ENCODE measurements at regions not wholly inside any gene's neighbourhood (a gene's known extent, or its start where the extent isn't known, plus 50 kb on each side); places are given as distances from the start of the nearest gene placed in this dataset.

- Histone ChIP-seq H3K4me2 (no peak overlapping the region), H3K4me1 (peaks cover 13% of the 10 kb centered on the region), H3K36me3 (no peaks in the 10 kb centered on the region), H3K79me2 (ENCODE audit: low read depth) (no peaks in the 10 kb centered on the region), H3K4me3 (no peak overlapping the region), H3K9ac (no peak overlapping the region), H3K27ac (no peak overlapping the region), H3F3A (ENCODE audit: low read depth) (no peaks in the 10 kb centered on the region), H4K20me1 (ENCODE audit: low read depth) (no peaks in the 10 kb centered on the region), H3K9me3 (ENCODE audit: low read depth) (no peaks in the 10 kb centered on the region), H2AFZ (replicated peaks) (no peak overlapping the region), H3K27me3 (no peaks in the 10 kb centered on the region)
- Mint-ChIP-seq H3K9me3 (no peaks in the 10 kb centered on the region), H3K36me3 (no peaks in the 10 kb centered on the region), H3K27ac (no peak overlapping the region), H3K27me3 (ENCODE audit: insufficient read depth, low read depth) (no peaks in the 10 kb centered on the region), H3K4me3 (no peak overlapping the region), H3K4me1 (no peaks in the 10 kb centered on the region)
- DNase-seq (ENCODE audit: low spot score) = no peak
- TF ChIP-seq EZH2 (IDR thresholded peaks at IDR 0.05) = no peak
- TF ChIP-seq CTCF (IDR thresholded peaks at IDR 0.05) = no peak
- TF ChIP-seq EZH2phosphoT487 (IDR thresholded peaks at IDR 0.05) = no peak
These were observed 57.0 kb upstream of the CARMIL1 start for GRCh38 chr6:25222006-25222678.

- TF ChIP-seq EZH2phosphoT487 (IDR thresholded peaks at IDR 0.05) (no peak), EZH2 (IDR thresholded peaks at IDR 0.05) (no peak), CTCF (IDR thresholded peaks at IDR 0.05) (peak; percentile 99)
- no peaks in the 10 kb centered on the region for H3K9me3 Mint-ChIP-seq
- no peak overlapping the region for H2AFZ ChIP-seq (replicated peaks)
These were observed 55.6 kb upstream of the CARMIL1 start for GRCh38 chr6:25223490-25223991.

GRCh38 chr6:25224242-25224641, 54.9 kb upstream of the CARMIL1 start:
- H3K4me1 ChIP-seq = no peaks in the 10 kb centered on the region
- H3K4me2 ChIP-seq = no peak overlapping the region
- H3K27me3 Mint-ChIP-seq (ENCODE audit: insufficient read depth, low read depth) = no peaks in the 10 kb centered on the region
- no peak overlapping the region for H3K4me3 ChIP-seq
- no peak overlapping the region for H3K4me3 Mint-ChIP-seq
- H3K36me3 ChIP-seq = no peaks in the 10 kb centered on the region
- TF ChIP-seq EZH2phosphoT487 (IDR thresholded peaks at IDR 0.05) (no peak), EZH2 (IDR thresholded peaks at IDR 0.05) (no peak), CTCF (IDR thresholded peaks at IDR 0.05) (no peak)
- H3K27me3 ChIP-seq = no peaks in the 10 kb centered on the region
- H3F3A ChIP-seq (ENCODE audit: low read depth) = no peaks in the 10 kb centered on the region
- H4K20me1 ChIP-seq (ENCODE audit: low read depth) = no peaks in the 10 kb centered on the region
- H3K9me3 ChIP-seq (ENCODE audit: low read depth) = no peaks in the 10 kb centered on the region
- H3K79me2 ChIP-seq (ENCODE audit: low read depth) = no peaks in the 10 kb centered on the region
- H3K9me3 Mint-ChIP-seq = no peaks in the 10 kb centered on the region
- H3K4me1 Mint-ChIP-seq = no peaks in the 10 kb centered on the region
- H2AFZ ChIP-seq (replicated peaks) = no peak overlapping the region
- no peak overlapping the region for H3K27ac Mint-ChIP-seq
- no peak overlapping the region for H3K9ac ChIP-seq
- H3K27ac ChIP-seq = no peak overlapping the region
- no peaks in the 10 kb centered on the region for H3K36me3 Mint-ChIP-seq
- DNase-seq (ENCODE audit: low spot score) = no peak

More at GRCh38 chr6:25223490-25223991, 55.6 kb upstream of the CARMIL1 start:
- Histone ChIP-seq H3K9ac (no peak overlapping the region), H3K4me1 (no peaks in the 10 kb centered on the region), H3K36me3 (no peaks in the 10 kb centered on the region), H3K9me3 (ENCODE audit: low read depth) (no peaks in the 10 kb centered on the region), H4K20me1 (ENCODE audit: low read depth) (no peaks in the 10 kb centered on the region), H3K4me2 (no peak overlapping the region), H3K4me3 (no peak overlapping the region), H3K27me3 (no peaks in the 10 kb centered on the region), H3F3A (ENCODE audit: low read depth) (no peaks in the 10 kb centered on the region), H3K27ac (no peak overlapping the region), H3K79me2 (ENCODE audit: low read depth) (no peaks in the 10 kb centered on the region)
- H3K36me3 Mint-ChIP-seq = no peaks in the 10 kb centered on the region
- no peaks in the 10 kb centered on the region for H3K27me3 Mint-ChIP-seq (ENCODE audit: insufficient read depth, low read depth)
- H3K27ac Mint-ChIP-seq = no peak overlapping the region
- no peaks in the 10 kb centered on the region for H3K4me1 Mint-ChIP-seq
- peak; percentile 77 for DNase-seq (ENCODE audit: low spot score)
- H3K4me3 Mint-ChIP-seq = no peak overlapping the region

Measured in neural progenitor cell (in vitro differentiated cells).